Smooth muscle cell (in vitro differentiated cells): ENCODE measurements at regions not wholly inside any gene's neighbourhood (a gene's known extent, or its start where the extent isn't known, plus 50 kb on each side); places are given as distances from the start of the nearest gene placed in this dataset.

Experiments used
- DNase-seq: peaks from one replicate; lab custom pipeline; 2025; ENCODE audit not compliant: unreplicated experiment; lab: John Stamatoyannopoulos, UW
- H2AFZ ChIP-seq: fragments of 200-600 bp; sonication (generic); 2 replicates; pipeline ENCODE4 v1.6.0; 2016; ENCODE audit warnings: antibody characterized with exemption, low read depth, mild to moderate bottlenecking
- H3F3A ChIP-seq: fragments of 200-600 bp; sonication (generic); 2 replicates; pipeline ENCODE4 v1.6.0; 2017; ENCODE audit warnings: antibody characterized with exemption, low read depth
- H3K27ac ChIP-seq: fragments of 200-600 bp; sonication (generic); 2 replicates; pipeline ENCODE4 v1.5.1; 2016; ENCODE audit warnings: low read depth, mild to moderate bottlenecking
- H3K27me3 ChIP-seq: fragments of 200-600 bp; sonication (generic); 2 replicates; pipeline ENCODE4 v1.6.1; 2016; ENCODE audit warnings: low read depth, mild to moderate bottlenecking
- H3K36me3 ChIP-seq: fragments of 200-600 bp; sonication (generic); 2 replicates; pipeline ENCODE4 v1.5.1; 2016; ENCODE audit warnings: low read depth
- H3K4me1 ChIP-seq: fragments of 200-600 bp; sonication (generic); 2 replicates; pipeline ENCODE4 v1.5.1; 2016; ENCODE audit warnings: low read depth
- H3K4me2 ChIP-seq: fragments of 200-600 bp; sonication (generic); 2 replicates; pipeline ENCODE4 v1.6.0; 2016; ENCODE audit warnings: mild to moderate bottlenecking
- H3K4me3 ChIP-seq: fragments of 200-600 bp; sonication (generic); 2 replicates; pipeline ENCODE4 v1.5.1; 2016; ENCODE audit warnings: mild to moderate bottlenecking
- H3K79me2 ChIP-seq: fragments of 200-600 bp; sonication (generic); 2 replicates; pipeline ENCODE4 v1.6.0; 2016; ENCODE audit warnings: low read depth, mild to moderate bottlenecking
- H3K9ac ChIP-seq: fragments of 200-600 bp; sonication (generic); 2 replicates; pipeline ENCODE4 v1.6.0; 2016; ENCODE audit warnings: low read depth
- H3K9me3 ChIP-seq: fragments of 200-600 bp; sonication (generic); replicated peaks from 2 replicates; pipeline ENCODE4 v1.5.1; 2016; ENCODE audit warnings: low read depth
- H4K20me1 ChIP-seq: fragments of 200-600 bp; sonication (generic); 2 replicates; pipeline ENCODE4 v1.6.0; 2016; ENCODE audit warnings: low read depth
- WGBS: methylation state at CpG from one replicate; pipeline ENCODE4 v1.1.7; 2016; ENCODE audit warnings: low lambda C conversion rate; 5-methylcytosine and 5-hydroxymethylcytosine counted together
- TF ChIP-seq, protein P1 (sequence below): fragments of 200-600 bp; sonication (generic); IDR thresholded peaks from 2 replicates; pipeline ENCODE4 v1.5.1; 2017; ENCODE audit warnings: borderline replicate concordance, mild to moderate bottlenecking, antibody characterized with exemption; ENCODE audit not compliant: insufficient read depth, poor library complexity, severe bottlenecking

DNA sequence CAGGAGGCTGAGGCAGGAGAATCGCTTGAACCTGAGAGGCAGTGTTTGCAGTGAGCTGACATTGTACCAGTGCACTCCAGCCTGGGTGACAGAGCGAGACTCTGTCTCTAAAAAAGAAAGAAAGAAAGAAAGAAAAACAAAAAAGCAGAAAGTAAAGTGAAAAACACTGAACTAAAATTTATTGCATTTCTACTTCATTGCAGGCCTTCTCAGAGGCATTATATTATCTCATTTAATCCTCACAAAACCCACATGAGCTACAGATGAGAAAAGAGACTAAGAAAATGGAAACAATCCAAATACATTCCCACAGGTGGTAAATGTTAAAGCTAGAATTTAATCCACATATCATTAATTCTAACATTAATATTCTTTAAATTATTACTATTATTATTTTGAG lies 147.2 kb upstream of the FREM2 start:
- Histone ChIP-seq H3K36me3 (no peaks in the 10 kb centered on the region), H3K9ac (no peak overlapping the region), H3K4me3 (no peak overlapping the region), H3K4me2 (no peak overlapping the region), H3K79me2 (no peaks in the 10 kb centered on the region), H3K27me3 (peaks cover 14% of the 10 kb centered on the region), H2AFZ (no peak overlapping the region), H3K9me3 (no peaks in the 10 kb centered on the region), H3F3A (no peaks in the 10 kb centered on the region), H4K20me1 (no peaks in the 10 kb centered on the region), H3K27ac (no peak overlapping the region), H3K4me1 (no peaks in the 10 kb centered on the region)
- TF ChIP-seq, protein P1, sequence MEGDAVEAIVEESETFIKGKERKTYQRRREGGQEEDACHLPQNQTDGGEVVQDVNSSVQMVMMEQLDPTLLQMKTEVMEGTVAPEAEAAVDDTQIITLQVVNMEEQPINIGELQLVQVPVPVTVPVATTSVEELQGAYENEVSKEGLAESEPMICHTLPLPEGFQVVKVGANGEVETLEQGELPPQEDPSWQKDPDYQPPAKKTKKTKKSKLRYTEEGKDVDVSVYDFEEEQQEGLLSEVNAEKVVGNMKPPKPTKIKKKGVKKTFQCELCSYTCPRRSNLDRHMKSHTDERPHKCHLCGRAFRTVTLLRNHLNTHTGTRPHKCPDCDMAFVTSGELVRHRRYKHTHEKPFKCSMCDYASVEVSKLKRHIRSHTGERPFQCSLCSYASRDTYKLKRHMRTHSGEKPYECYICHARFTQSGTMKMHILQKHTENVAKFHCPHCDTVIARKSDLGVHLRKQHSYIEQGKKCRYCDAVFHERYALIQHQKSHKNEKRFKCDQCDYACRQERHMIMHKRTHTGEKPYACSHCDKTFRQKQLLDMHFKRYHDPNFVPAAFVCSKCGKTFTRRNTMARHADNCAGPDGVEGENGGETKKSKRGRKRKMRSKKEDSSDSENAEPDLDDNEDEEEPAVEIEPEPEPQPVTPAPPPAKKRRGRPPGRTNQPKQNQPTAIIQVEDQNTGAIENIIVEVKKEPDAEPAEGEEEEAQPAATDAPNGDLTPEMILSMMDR: no peak
- no peak for DNase-seq
- 94% methylated on average over 2 of the region's 2 CpGs for WGBS

GRCh38 chr13:38542601-38543000 lies 144.3 kb upstream of the FREM2 start:
- TF ChIP-seq, protein P1: no peak
- H3K27ac ChIP-seq: no peak overlapping the region
- DNase-seq: no peak
- no peaks in the 10 kb centered on the region for H3K79me2 ChIP-seq
- peaks cover 5% of the 10 kb centered on the region for H3K27me3 ChIP-seq
- H4K20me1 ChIP-seq: no peaks in the 10 kb centered on the region
- H3K4me1 ChIP-seq: no peaks in the 10 kb centered on the region
- no peaks in the 10 kb centered on the region for H3K36me3 ChIP-seq
- H3K9ac ChIP-seq: no peak overlapping the region
- no peaks in the 10 kb centered on the region for H3K9me3 ChIP-seq
- no peaks in the 10 kb centered on the region for H3F3A ChIP-seq
- 65% methylated on average over 3 of the region's 3 CpGs for WGBS
- H3K4me3 ChIP-seq: no peak overlapping the region
- no peak overlapping the region for H3K4me2 ChIP-seq
- H2AFZ ChIP-seq: no peak overlapping the region

DNA sequence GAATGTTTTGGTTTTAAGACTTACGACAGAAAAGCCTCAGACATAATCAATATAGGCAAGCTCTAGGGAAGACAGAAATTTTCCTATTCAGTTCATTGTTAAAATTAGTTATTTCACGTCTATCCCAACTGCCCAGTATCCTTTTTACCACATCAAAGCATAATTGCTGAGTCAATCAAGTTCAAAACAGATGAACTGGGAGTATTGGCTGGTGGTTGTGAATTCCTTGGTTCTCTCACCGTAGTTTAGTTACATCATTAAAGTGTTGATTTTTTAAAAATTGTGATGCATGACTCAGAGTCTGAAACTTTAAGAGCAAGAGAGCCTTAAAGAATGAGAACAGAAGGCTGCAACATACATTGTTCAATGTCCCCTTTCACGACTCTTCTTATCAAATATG lies 143.3 kb upstream of the FREM2 start:
- Histone ChIP-seq H3K4me3 (no peak overlapping the region), H2AFZ (no peak overlapping the region), H3F3A (no peaks in the 10 kb centered on the region), H3K4me2 (no peak overlapping the region), H3K36me3 (no peaks in the 10 kb centered on the region), H3K9me3 (no peaks in the 10 kb centered on the region), H4K20me1 (no peaks in the 10 kb centered on the region), H3K27me3 (peaks cover 5% of the 10 kb centered on the region), H3K4me1 (no peaks in the 10 kb centered on the region), H3K9ac (no peak overlapping the region), H3K79me2 (no peaks in the 10 kb centered on the region), H3K27ac (no peak overlapping the region)
- no peak for DNase-seq
- 43% methylated on average over 4 of the region's 4 CpGs for WGBS
- TF ChIP-seq, protein P1: no peak

- Histone ChIP-seq H3K9ac (no peak overlapping the region), H3K27me3 (no peaks in the 10 kb centered on the region), H3K4me1 (peaks cover 14% of the 10 kb centered on the region), H3K27ac (peak overlapping the region; percentile 36), H4K20me1 (no peaks in the 10 kb centered on the region), H3K36me3 (no peaks in the 10 kb centered on the region), H3K79me2 (no peaks in the 10 kb centered on the region), H2AFZ (no peak overlapping the region), H3K4me3 (no peak overlapping the region), H3K9me3 (no peaks in the 10 kb centered on the region), H3K4me2 (peak overlapping the region; percentile 76), H3F3A (no peaks in the 10 kb centered on the region)
- 86% methylated on average over 2 of the region's 2 CpGs for WGBS
- no peak for DNase-seq
- TF ChIP-seq, protein P1: no peak
Observed at GRCh38 chr13:38563739-38564138, 123.1 kb upstream of the FREM2 start.
